Liver (tissue), 8 donors: ENCODE measurements at regions not wholly inside any gene's neighbourhood (a gene's known extent, or its start where the extent isn't known, plus 50 kb on each side); places are given as distances from the start of the nearest gene placed in this dataset.

ENCODE experiments used
- DNase-seq: peaks from one replicate; pipeline ENCODE4 v3.0.0-alpha.2; 2017; ENCODE audit warnings: low spot score
- H3K27ac ChIP-seq, 2 donors: one replicate each; pipeline ENCODE4 v1.7.0; 2013; ENCODE audit warnings: inconsistent platforms in 2 of 2, low read length in 2 of 2, control low read depth in 1 of 2, low read depth in 1 of 2, mild to moderate bottlenecking in 1 of 2
- H3K27me3 ChIP-seq, 4 donors: one replicate each; pipeline versions ENCODE4 v1.6.1 to v1.7.0; 2013; ENCODE audit warnings: low read length in 3 of 4, inconsistent platforms in 1 of 4, mild to moderate bottlenecking in 1 of 4, moderate library complexity in 1 of 4; ENCODE audit not compliant: control insufficient read depth in 4 of 4, insufficient read depth in 4 of 4
- H3K36me3 ChIP-seq, 4 donors: one replicate each; pipeline versions ENCODE4 v1.6.1 to v1.7.0; 2013; ENCODE audit warnings: low read length in 3 of 4, mild to moderate bottlenecking in 3 of 4, low read depth in 1 of 4, moderate library complexity in 1 of 4; ENCODE audit not compliant: control insufficient read depth in 4 of 4, insufficient read depth in 3 of 4
- H3K4me1 ChIP-seq, 4 donors: one replicate each; pipeline versions ENCODE4 v1.6.1 to v1.7.0; 2013; ENCODE audit warnings: low read length in 3 of 4, mild to moderate bottlenecking in 3 of 4, moderate library complexity in 1 of 4; ENCODE audit not compliant: control insufficient read depth in 4 of 4, insufficient read depth in 4 of 4
- H3K4me3 ChIP-seq, 3 donors: one replicate each; pipeline versions ENCODE4 v1.6.1 to v1.7.0; 2013; ENCODE audit warnings: low read length in 3 of 3, control low read depth in 1 of 3, low read depth in 1 of 3, mild to moderate bottlenecking in 1 of 3
- H3K9ac ChIP-seq, 2 donors: one replicate each; pipeline ENCODE4 v1.7.0; 2013; ENCODE audit warnings: low read length in 2 of 2, mild to moderate bottlenecking in 2 of 2, moderate library complexity in 2 of 2, control low read depth in 1 of 2, low read depth in 1 of 2
- H3K9me3 ChIP-seq, 4 donors: one replicate each; pipeline versions ENCODE4 v1.6.1 to v1.7.0; 2013; ENCODE audit warnings: low read length in 3 of 4; ENCODE audit not compliant: control insufficient read depth in 4 of 4
- EGR1 ChIP-seq, 2 donors: IDR thresholded peaks; 2 replicates each; pipeline ENCODE4 v1.6.1; 2016 to 2018; ENCODE audit warnings: antibody characterized with exemption in 2 of 2, low read depth in 2 of 2
- FOXA1 ChIP-seq: IDR thresholded peaks from 2 replicates; pipeline ENCODE4 v1.6.1; 2016; ENCODE audit warnings: antibody characterized with exemption
- FOXA2 ChIP-seq: IDR thresholded peaks from 2 replicates; pipeline ENCODE4 v1.6.1; 2016; ENCODE audit warnings: antibody characterized with exemption
- GABPA ChIP-seq, 2 donors: IDR thresholded peaks in 1 of 2; conservative IDR thresholded peaks in 1 of 2; 2 replicates each; pipeline ENCODE4 v1.6.1; 2016; ENCODE audit warnings: antibody characterized with exemption in 2 of 2, mild to moderate bottlenecking in 1 of 2, moderate library complexity in 1 of 2
- HNF4A ChIP-seq, 2 donors: conservative IDR thresholded peaks; 2 replicates each; pipeline ENCODE4 v1.6.1; 2016; ENCODE audit warnings: antibody characterized with exemption in 2 of 2, mild to moderate bottlenecking in 2 of 2
- HNF4G ChIP-seq: IDR thresholded peaks from 2 replicates; pipeline ENCODE4 v1.6.1; 2016; ENCODE audit warnings: antibody characterized with exemption
- JUND ChIP-seq, 2 donors: IDR thresholded peaks; 2 replicates each; pipeline ENCODE4 v1.6.1; 2016; ENCODE audit warnings: antibody characterized with exemption in 2 of 2
- NR2F2 ChIP-seq: IDR thresholded peaks from 2 replicates; pipeline ENCODE4 v1.6.1; 2016; ENCODE audit warnings: antibody characterized with exemption
- RAD21 ChIP-seq, 2 donors: IDR thresholded peaks; 2 replicates each; pipeline ENCODE4 v1.6.1; 2016; ENCODE audit warnings: antibody characterized with exemption in 2 of 2, mild to moderate bottlenecking in 2 of 2
- RXRA ChIP-seq, 2 donors: IDR thresholded peaks; 2 replicates each; pipeline ENCODE4 v1.6.1; 2017 to 2018; ENCODE audit warnings: antibody characterized with exemption in 2 of 2, mild to moderate bottlenecking in 1 of 2
- SP1 ChIP-seq: IDR thresholded peaks from 2 replicates; pipeline ENCODE4 v1.6.1; 2018; ENCODE audit warnings: antibody characterized with exemption, mild to moderate bottlenecking
- TAF1 ChIP-seq: conservative IDR thresholded peaks from 2 replicates; pipeline ENCODE4 v1.6.1; 2016; ENCODE audit warnings: antibody characterized with exemption, mild to moderate bottlenecking
- WGBS: extraction: QIAGEN DNeasy Blood & Tissue Kit; methylation state at CpG from one replicate; pipeline ENCODE4 v1.1.7; 2013; 5-methylcytosine and 5-hydroxymethylcytosine counted together
- TF ChIP-seq, protein P1 (sequence below): fragments of 150-350 bp; IDR thresholded peaks from 2 replicates; pipeline ENCODE4 v1.5.1; 2017; ENCODE audit warnings: improper control_type of control experiment, low read depth, low read length; ENCODE audit not compliant: missing input control
- TF ChIP-seq, protein P2 (sequence below): IDR thresholded peaks from 2 replicates; pipeline ENCODE4 v1.6.1; 2016; ENCODE audit warnings: antibody characterized with exemption, mild to moderate bottlenecking
- TF ChIP-seq, protein P3 (sequence below): IDR thresholded peaks from 2 replicates; pipeline ENCODE4 v1.6.1; 2016; ENCODE audit warnings: antibody characterized with exemption
- TF ChIP-seq, protein P4 (sequence below): IDR thresholded peaks from 2 replicates; pipeline ENCODE4 v1.6.1; 2016; ENCODE audit warnings: antibody characterized with exemption
- TF ChIP-seq, protein P5 (sequence below): IDR thresholded peaks from 2 replicates; pipeline ENCODE4 v1.6.1; 2016; ENCODE audit warnings: antibody characterized with exemption
- donor health status: healthy.
- donor health status: healthy.
- donor health status: healthy.
- donor health status: healthy.
- donor health status: healthy.

DNA sequence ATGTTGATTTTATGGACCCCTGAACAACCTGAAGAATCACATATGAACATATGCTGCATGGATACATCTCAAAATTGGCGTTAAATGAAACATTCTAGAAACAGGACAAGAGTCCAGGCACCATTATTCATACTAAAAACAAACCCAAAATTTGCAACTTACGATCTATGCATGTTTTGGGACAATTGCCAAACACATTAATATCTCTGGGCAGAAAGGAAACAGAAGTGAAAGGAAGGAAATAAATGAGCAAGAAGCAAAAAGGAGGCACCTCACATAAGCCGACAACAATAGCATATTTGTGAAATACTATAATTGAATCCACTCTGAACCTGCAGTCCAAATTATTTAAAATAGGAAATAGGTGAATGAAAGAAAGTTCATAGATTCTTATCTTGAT, 1505.3 kb downstream of the AACS start:
- Histone ChIP-seq H3K36me3 (no peaks in the 10 kb centered on the region), H3K27ac (no peak overlapping the region), H3K9ac (no peak overlapping the region), H3K9me3 (peaks cover 0 to 7% (median 0%) of the 10 kb centered on the region in 4 donors), H3K27me3 (no peaks in the 10 kb centered on the region), H3K4me3 (no peak overlapping the region), H3K4me1 (no peaks in the 10 kb centered on the region)
- TF ChIP-seq, protein P1, sequence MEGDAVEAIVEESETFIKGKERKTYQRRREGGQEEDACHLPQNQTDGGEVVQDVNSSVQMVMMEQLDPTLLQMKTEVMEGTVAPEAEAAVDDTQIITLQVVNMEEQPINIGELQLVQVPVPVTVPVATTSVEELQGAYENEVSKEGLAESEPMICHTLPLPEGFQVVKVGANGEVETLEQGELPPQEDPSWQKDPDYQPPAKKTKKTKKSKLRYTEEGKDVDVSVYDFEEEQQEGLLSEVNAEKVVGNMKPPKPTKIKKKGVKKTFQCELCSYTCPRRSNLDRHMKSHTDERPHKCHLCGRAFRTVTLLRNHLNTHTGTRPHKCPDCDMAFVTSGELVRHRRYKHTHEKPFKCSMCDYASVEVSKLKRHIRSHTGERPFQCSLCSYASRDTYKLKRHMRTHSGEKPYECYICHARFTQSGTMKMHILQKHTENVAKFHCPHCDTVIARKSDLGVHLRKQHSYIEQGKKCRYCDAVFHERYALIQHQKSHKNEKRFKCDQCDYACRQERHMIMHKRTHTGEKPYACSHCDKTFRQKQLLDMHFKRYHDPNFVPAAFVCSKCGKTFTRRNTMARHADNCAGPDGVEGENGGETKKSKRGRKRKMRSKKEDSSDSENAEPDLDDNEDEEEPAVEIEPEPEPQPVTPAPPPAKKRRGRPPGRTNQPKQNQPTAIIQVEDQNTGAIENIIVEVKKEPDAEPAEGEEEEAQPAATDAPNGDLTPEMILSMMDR: no peak
- TF ChIP-seq, protein P2, sequence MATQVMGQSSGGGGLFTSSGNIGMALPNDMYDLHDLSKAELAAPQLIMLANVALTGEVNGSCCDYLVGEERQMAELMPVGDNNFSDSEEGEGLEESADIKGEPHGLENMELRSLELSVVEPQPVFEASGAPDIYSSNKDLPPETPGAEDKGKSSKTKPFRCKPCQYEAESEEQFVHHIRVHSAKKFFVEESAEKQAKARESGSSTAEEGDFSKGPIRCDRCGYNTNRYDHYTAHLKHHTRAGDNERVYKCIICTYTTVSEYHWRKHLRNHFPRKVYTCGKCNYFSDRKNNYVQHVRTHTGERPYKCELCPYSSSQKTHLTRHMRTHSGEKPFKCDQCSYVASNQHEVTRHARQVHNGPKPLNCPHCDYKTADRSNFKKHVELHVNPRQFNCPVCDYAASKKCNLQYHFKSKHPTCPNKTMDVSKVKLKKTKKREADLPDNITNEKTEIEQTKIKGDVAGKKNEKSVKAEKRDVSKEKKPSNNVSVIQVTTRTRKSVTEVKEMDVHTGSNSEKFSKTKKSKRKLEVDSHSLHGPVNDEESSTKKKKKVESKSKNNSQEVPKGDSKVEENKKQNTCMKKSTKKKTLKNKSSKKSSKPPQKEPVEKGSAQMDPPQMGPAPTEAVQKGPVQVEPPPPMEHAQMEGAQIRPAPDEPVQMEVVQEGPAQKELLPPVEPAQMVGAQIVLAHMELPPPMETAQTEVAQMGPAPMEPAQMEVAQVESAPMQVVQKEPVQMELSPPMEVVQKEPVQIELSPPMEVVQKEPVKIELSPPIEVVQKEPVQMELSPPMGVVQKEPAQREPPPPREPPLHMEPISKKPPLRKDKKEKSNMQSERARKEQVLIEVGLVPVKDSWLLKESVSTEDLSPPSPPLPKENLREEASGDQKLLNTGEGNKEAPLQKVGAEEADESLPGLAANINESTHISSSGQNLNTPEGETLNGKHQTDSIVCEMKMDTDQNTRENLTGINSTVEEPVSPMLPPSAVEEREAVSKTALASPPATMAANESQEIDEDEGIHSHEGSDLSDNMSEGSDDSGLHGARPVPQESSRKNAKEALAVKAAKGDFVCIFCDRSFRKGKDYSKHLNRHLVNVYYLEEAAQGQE: no peak
- no peak for TF ChIP-seq HNF4A (conservative IDR thresholded peaks at IDR 0.05)
- TF ChIP-seq JUND (IDR thresholded peaks at IDR 0.05): no peak
- no peak for TF ChIP-seq SP1
- no peak for TF ChIP-seq NR2F2
- TF ChIP-seq HNF4G: no peak
- no peak for TF ChIP-seq RXRA (IDR thresholded peaks at IDR 0.05)
- no peak for TF ChIP-seq FOXA1
- TF ChIP-seq FOXA2: no peak
- TF ChIP-seq, protein P3, sequence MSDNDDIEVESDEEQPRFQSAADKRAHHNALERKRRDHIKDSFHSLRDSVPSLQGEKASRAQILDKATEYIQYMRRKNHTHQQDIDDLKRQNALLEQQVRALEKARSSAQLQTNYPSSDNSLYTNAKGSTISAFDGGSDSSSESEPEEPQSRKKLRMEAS: no peak
- TF ChIP-seq, protein P4, sequence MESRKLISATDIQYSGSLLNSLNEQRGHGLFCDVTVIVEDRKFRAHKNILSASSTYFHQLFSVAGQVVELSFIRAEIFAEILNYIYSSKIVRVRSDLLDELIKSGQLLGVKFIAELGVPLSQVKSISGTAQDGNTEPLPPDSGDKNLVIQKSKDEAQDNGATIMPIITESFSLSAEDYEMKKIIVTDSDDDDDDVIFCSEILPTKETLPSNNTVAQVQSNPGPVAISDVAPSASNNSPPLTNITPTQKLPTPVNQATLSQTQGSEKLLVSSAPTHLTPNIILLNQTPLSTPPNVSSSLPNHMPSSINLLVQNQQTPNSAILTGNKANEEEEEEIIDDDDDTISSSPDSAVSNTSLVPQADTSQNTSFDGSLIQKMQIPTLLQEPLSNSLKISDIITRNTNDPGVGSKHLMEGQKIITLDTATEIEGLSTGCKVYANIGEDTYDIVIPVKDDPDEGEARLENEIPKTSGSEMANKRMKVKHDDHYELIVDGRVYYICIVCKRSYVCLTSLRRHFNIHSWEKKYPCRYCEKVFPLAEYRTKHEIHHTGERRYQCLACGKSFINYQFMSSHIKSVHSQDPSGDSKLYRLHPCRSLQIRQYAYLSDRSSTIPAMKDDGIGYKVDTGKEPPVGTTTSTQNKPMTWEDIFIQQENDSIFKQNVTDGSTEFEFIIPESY: no peak
- TF ChIP-seq, protein P5, sequence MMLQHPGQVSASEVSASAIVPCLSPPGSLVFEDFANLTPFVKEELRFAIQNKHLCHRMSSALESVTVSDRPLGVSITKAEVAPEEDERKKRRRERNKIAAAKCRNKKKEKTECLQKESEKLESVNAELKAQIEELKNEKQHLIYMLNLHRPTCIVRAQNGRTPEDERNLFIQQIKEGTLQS: no peak
- no peak for TF ChIP-seq RAD21 (IDR thresholded peaks at IDR 0.05)
- TF ChIP-seq TAF1: no peak
- no peak for TF ChIP-seq GABPA (IDR thresholded peaks at IDR 0.05 in 1 of 2, conservative IDR thresholded peaks at IDR 0.05 in 1 of 2)
- no peak for TF ChIP-seq EGR1 (IDR thresholded peaks at IDR 0.05; ENCODE audit: low read depth in 2 of 2)
- 61% methylated on average over 3 of the region's 3 CpGs for WGBS
- DNase-seq: no peak

DNA sequence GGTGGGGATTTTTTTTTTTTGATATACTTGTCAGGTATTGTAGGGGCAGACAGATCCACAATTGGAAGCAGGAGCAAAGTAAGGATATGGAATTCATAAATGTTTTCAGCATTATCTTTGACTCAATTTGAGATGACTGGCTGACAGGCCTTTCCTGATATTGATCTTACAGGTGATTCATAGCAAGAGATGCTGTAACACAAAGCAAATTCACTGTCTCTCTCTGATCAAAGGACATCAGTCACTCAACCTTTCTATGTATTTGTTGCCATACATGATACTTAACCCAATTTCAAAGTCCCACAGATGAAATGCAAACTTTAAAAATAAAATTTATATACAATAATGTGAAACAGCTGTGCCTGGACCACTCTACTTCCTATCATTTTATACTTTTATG, 1506.9 kb downstream of the AACS start:
- no peak overlapping the region for H3K27ac ChIP-seq
- H3K9ac ChIP-seq: no peak overlapping the region

More for the DNA sequence above, 1506.9 kb downstream of the AACS start:
- TF ChIP-seq GABPA (IDR thresholded peaks at IDR 0.05 in 1 of 2, conservative IDR thresholded peaks at IDR 0.05 in 1 of 2) (no peak), SP1 (no peak)
- TF ChIP-seq, protein P4: no peak
- no peak for DNase-seq
- Histone ChIP-seq H3K4me1 (no peaks in the 10 kb centered on the region), H3K27me3 (no peaks in the 10 kb centered on the region), H3K9me3 (peaks cover 0 to 7% (median 0%) of the 10 kb centered on the region in 4 donors), H3K4me3 (no peak overlapping the region), H3K36me3 (no peaks in the 10 kb centered on the region)
